Neuronal stem cell (in vitro differentiated cells): ENCODE measurements at regions not wholly inside any gene's neighbourhood (a gene's known extent, or its start where the extent isn't known, plus 50 kb on each side); places are given as distances from the start of the nearest gene placed in this dataset.

Experiments
- DNase-seq: peaks from one replicate; pipeline ENCODE4 v3.0.0-alpha.2; 2013; ENCODE audit warnings: low spot score
- H2AFZ ChIP-seq: one replicate; pipeline ENCODE4 v1.6.1; 2013; ENCODE audit warnings: mild to moderate bottlenecking, low read length, inconsistent platforms
- H2AK5ac ChIP-seq: 2 replicates; pipeline ENCODE4 v1.6.1; 2013; ENCODE audit warnings: low read depth, mild to moderate bottlenecking, inconsistent platforms, low read length, moderate library complexity, mixed read lengths
- H2BK120ac ChIP-seq: 2 replicates; pipeline ENCODE4 v1.6.1; 2013; ENCODE audit warnings: low read depth, mild to moderate bottlenecking, inconsistent platforms, low read length, moderate library complexity, mixed read lengths
- H2BK12ac ChIP-seq: one replicate; pipeline ENCODE4 v1.6.1; 2013; ENCODE audit warnings: low read length, inconsistent platforms
- H2BK15ac ChIP-seq: 2 replicates; pipeline ENCODE4 v1.6.1; 2013; ENCODE audit warnings: mild to moderate bottlenecking, low read length, inconsistent platforms, mixed read lengths
- H2BK5ac ChIP-seq: one replicate; pipeline ENCODE4 v1.6.1; 2013; ENCODE audit warnings: inconsistent platforms, mild to moderate bottlenecking, low read length, moderate library complexity
- H3K14ac ChIP-seq: one replicate; pipeline ENCODE4 v1.6.1; 2013; ENCODE audit warnings: low read length, inconsistent platforms
- H3K18ac ChIP-seq: 2 replicates; pipeline ENCODE4 v1.6.1; 2013; ENCODE audit warnings: low read length, inconsistent platforms
- H3K23ac ChIP-seq: 2 replicates; pipeline ENCODE4 v1.6.1; 2013; ENCODE audit warnings: low read depth, mild to moderate bottlenecking, mixed read lengths, low read length, inconsistent platforms; ENCODE audit not compliant: poor library complexity
- H3K27ac ChIP-seq: replicated peaks from 3 replicates; pipeline ENCODE4 v1.5.1; 2013; ENCODE audit warnings: low read length, inconsistent platforms
- H3K27me3 ChIP-seq, 3 experiments: 2 replicates each; pipeline ENCODE4 v1.6.1; 2013; ENCODE audit warnings: low read length in 3 of 3, mild to moderate bottlenecking in 2 of 3, inconsistent platforms in 1 of 3, low read depth in 1 of 3, mixed read lengths in 1 of 3, moderate library complexity in 1 of 3; ENCODE audit not compliant: control insufficient read depth in 3 of 3, insufficient read depth in 3 of 3
- H3K36me3 ChIP-seq, 2 donors: replicated peaks in 1 of 2; 2 replicates each; pipeline ENCODE4 v1.6.1; 2013; ENCODE audit warnings: low read length in 2 of 2; ENCODE audit not compliant: control insufficient read depth in 2 of 2, insufficient read depth in 2 of 2
- H3K4ac ChIP-seq: 2 replicates; pipeline ENCODE4 v1.6.1; 2013; ENCODE audit warnings: inconsistent platforms, mild to moderate bottlenecking, low read length, moderate library complexity
- H3K4me1 ChIP-seq, 2 donors: 1 replicate in 1 of 2; 2 replicates in 1 of 2; pipeline ENCODE4 v1.6.1; 2013; ENCODE audit warnings: low read length in 2 of 2, low read depth in 1 of 2; ENCODE audit not compliant: control insufficient read depth in 2 of 2, insufficient read depth in 1 of 2
- H3K4me2 ChIP-seq: one replicate; pipeline ENCODE4 v1.6.1; 2013; ENCODE audit warnings: mild to moderate bottlenecking, low read length, inconsistent platforms; ENCODE audit not compliant: insufficient read depth, poor library complexity, severe bottlenecking
- H3K4me3 ChIP-seq, 2 donors: 2 replicates each; pipeline ENCODE4 v1.5.1; 2013; ENCODE audit warnings: low read length in 2 of 2, mild to moderate bottlenecking in 2 of 2, inconsistent platforms in 1 of 2, moderate library complexity in 1 of 2
- H3K79me1 ChIP-seq: one replicate; pipeline ENCODE4 v1.6.1; 2013; ENCODE audit warnings: low read depth, mild to moderate bottlenecking, inconsistent platforms, low read length, moderate library complexity
- H3K9ac ChIP-seq: one replicate; pipeline ENCODE4 v1.6.1; 2013; ENCODE audit warnings: mild to moderate bottlenecking, low read depth, low read length, inconsistent platforms; ENCODE audit not compliant: poor library complexity
- H3K9me3 ChIP-seq, 2 donors: replicated peaks in 1 of 2; 2 replicates each; pipeline versions ENCODE3 to v1.6.1; 2013; ENCODE audit warnings: low read length in 2 of 2, mild to moderate bottlenecking in 2 of 2, inconsistent platforms in 1 of 2, low read depth in 1 of 2, mixed read lengths in 1 of 2, moderate library complexity in 1 of 2; ENCODE audit not compliant: control insufficient read depth in 2 of 2, insufficient read depth in 1 of 2
- H4K8ac ChIP-seq: one replicate; pipeline ENCODE4 v1.6.1; 2013; ENCODE audit warnings: low read depth, mild to moderate bottlenecking, inconsistent platforms, low read length, moderate library complexity
- H4K91ac ChIP-seq: one replicate; pipeline ENCODE4 v1.6.1; 2013; ENCODE audit warnings: low read length, low read depth, mild to moderate bottlenecking, inconsistent platforms; ENCODE audit not compliant: poor library complexity
- WGBS, 2 donors: extraction: QIAGEN DNeasy Blood & Tissue Kit; methylation state at CpG; one replicate each; pipeline ENCODE4 v1.1.7; 2013; ENCODE audit warnings: missing lambda C conversion rate in 2 of 2, mixed read lengths in 1 of 2; ENCODE audit not compliant: insufficient read length in 2 of 2, insufficient replicate concordance in 1 of 2; ENCODE audit errors: extremely low coverage in 2 of 2; 5-methylcytosine and 5-hydroxymethylcytosine counted together

GRCh38 chr13:108526286-108526685 lies 103.1 kb upstream of the MYO16 start:
- Histone ChIP-seq H3K9ac (no peak overlapping the region), H3K27ac (no peak overlapping the region), H2BK12ac (no peak overlapping the region), H2BK15ac (no peak overlapping the region), H3K4me2 (no peak overlapping the region), H4K8ac (no peak overlapping the region), H4K91ac (no peak overlapping the region), H3K9me3 (no peaks in the 10 kb centered on the region), H3K18ac (no peak overlapping the region), H3K14ac (no peak overlapping the region), H3K4me3 (no peak overlapping the region), H2BK120ac (no peak overlapping the region), H2AFZ (no peak overlapping the region), H3K4ac (no peak overlapping the region), H3K23ac (no peak overlapping the region), H2AK5ac (no peak overlapping the region), H3K27me3 (no peaks in the 10 kb centered on the region), H3K79me1 (no peaks in the 10 kb centered on the region), H3K4me1 (peaks cover 0 to 2% of the 10 kb centered on the region in 2 donors), H3K36me3 (no peaks in the 10 kb centered on the region), H2BK5ac (no peak overlapping the region)
- DNase-seq, result no peak
- WGBS, 2 donors, result no CpG with 5 or more reads among the region's 4 CpGs

DNA sequence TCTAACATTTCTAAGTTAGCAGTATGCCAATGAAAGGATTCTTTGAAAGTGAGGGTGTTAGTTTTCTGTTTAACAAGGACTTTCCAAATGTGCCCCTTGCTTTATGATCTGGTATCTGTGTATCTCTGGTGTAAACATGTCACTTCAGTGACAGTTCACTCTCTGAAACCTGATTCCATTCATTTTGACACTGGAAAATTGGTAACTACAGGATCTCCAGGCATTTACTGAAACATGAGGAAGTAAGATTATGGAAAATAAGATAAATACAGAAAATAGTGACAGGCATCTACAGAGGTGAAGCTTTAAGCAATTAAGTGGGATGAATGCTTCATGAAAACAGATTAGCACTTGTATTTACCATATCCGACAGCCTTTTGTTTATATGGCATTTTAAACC lies 101.6 kb upstream of the MYO16 start:
- Histone ChIP-seq H4K8ac (no peak overlapping the region), H3K4me2 (no peak overlapping the region), H2AFZ (no peak overlapping the region), H3K9ac (no peak overlapping the region), H3K9me3 (no peaks in the 10 kb centered on the region), H3K23ac (no peak overlapping the region), H2BK15ac (no peak overlapping the region), H3K4me3 (no peak overlapping the region), H3K27ac (no peak overlapping the region), H3K4ac (no peak overlapping the region), H2BK12ac (no peak overlapping the region), H3K36me3 (no peaks in the 10 kb centered on the region), H2BK5ac (no peak overlapping the region), H3K79me1 (no peaks in the 10 kb centered on the region), H3K18ac (no peak overlapping the region), H3K27me3 (no peaks in the 10 kb centered on the region), H3K4me1 (peaks cover 0 to 2% of the 10 kb centered on the region in 2 donors), H4K91ac (no peak overlapping the region), H2BK120ac (no peak overlapping the region), H2AK5ac (no peak overlapping the region), H3K14ac (no peak overlapping the region)
- WGBS, 2 donors, result no CpG with 5 or more reads among the region's 1 CpG
- no peak for DNase-seq

DNA sequence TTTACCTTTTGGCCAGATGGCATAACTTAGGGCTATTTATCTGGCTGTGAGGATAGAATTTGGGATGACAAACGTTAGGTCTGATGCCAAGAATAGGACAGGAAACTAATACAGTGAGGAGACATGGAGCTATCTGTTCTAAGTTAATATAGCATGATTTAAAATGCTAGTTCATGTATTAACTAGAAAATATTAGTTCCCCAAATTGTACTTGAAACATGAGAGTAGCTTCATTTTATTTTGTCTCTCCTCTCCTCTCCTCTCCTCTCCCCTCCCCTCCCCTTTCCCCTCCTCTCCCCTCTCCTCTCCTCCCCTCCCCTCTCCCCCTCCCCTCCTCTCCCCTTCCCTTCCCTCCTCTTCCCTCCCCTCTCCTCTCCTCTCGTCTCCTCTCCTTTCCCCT lies 101.1 kb upstream of the MYO16 start:
- H4K91ac ChIP-seq, result no peak overlapping the region
- H2BK5ac ChIP-seq, result no peak overlapping the region
- H3K9me3 ChIP-seq, result no peaks in the 10 kb centered on the region
- no peaks in the 10 kb centered on the region for H3K79me1 ChIP-seq
- no peak overlapping the region for H2BK12ac ChIP-seq
- H4K8ac ChIP-seq, result no peak overlapping the region
- no peak overlapping the region for H3K18ac ChIP-seq
- no peak overlapping the region for H3K4me3 ChIP-seq
- H2AFZ ChIP-seq, result no peak overlapping the region
- H2AK5ac ChIP-seq, result no peak overlapping the region
- no peak overlapping the region for H2BK15ac ChIP-seq
- no peak overlapping the region for H3K9ac ChIP-seq
- H3K36me3 ChIP-seq, result no peaks in the 10 kb centered on the region
- WGBS, 2 donors, result 100% methylated on average over 1 of the region's 2 CpGs; no CpG with 5 or more reads in 1 of the 2 donors
- no peaks in the 10 kb centered on the region for H3K27me3 ChIP-seq
- no peak overlapping the region for H3K14ac ChIP-seq
- no peak overlapping the region for H2BK120ac ChIP-seq
- H3K4me2 ChIP-seq, result no peak overlapping the region
- peaks cover 0 to 2% of the 10 kb centered on the region in 2 donors for H3K4me1 ChIP-seq
- H3K27ac ChIP-seq, result no peak overlapping the region
- no peak overlapping the region for H3K23ac ChIP-seq
- DNase-seq, result no peak
- no peak overlapping the region for H3K4ac ChIP-seq

- Histone ChIP-seq H2AFZ (no peak overlapping the region), H3K9ac (no peak overlapping the region), H3K27ac (no peak overlapping the region), H3K14ac (no peak overlapping the region), H4K91ac (no peak overlapping the region), H3K79me1 (no peaks in the 10 kb centered on the region), H3K18ac (no peak overlapping the region), H2AK5ac (no peak overlapping the region), H3K4me2 (no peak overlapping the region), H2BK12ac (no peak overlapping the region), H2BK5ac (no peak overlapping the region), H3K27me3 (no peaks in the 10 kb centered on the region), H3K4me1 (peaks cover 0 to 2% of the 10 kb centered on the region in 2 donors), H3K4me3 (no peak overlapping the region), H4K8ac (no peak overlapping the region), H3K4ac (no peak overlapping the region), H3K9me3 (no peaks in the 10 kb centered on the region), H2BK120ac (no peak overlapping the region), H2BK15ac (no peak overlapping the region), H3K23ac (no peak overlapping the region), H3K36me3 (no peaks in the 10 kb centered on the region)
- WGBS, 2 donors, result no CpG with 5 or more reads among the region's 2 CpGs
- DNase-seq, result no peak
Observed at GRCh38 chr13:108533842-108534241, 95.6 kb upstream of the MYO16 start.
